ENCODE measurements at regions not wholly inside any gene's neighbourhood (a gene's known extent, or its start where the extent isn't known, plus 50 kb on each side); places are given as distances from the start of the nearest gene placed in this dataset.

DNA sequence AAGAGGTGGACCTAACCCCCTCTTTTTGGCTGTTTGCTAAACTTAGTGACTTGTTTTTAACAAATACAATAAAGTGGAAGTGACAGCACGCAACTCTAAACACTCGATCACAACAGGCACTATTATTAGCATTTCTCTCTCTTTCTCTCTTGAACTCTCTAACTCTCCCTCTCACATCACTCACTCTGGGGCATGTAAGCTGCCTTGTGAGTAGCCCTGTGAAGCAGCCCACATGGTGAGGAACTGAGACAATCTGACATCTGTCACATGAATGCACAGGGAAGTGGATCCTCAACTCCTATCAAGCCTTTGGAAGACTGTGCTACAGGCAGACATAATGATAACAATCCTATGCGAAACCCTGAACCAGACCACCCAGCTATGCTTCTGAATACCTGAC lies 609.0 kb upstream of the CNTN5 start:
- no CpG with 5 or more reads among the region's 3 CpGs for WGBS, 2 experiments (ENCODE audit: extremely low coverage in 2 of 2, insufficient read length in 1 of 2)

More for the DNA sequence above, 609.0 kb upstream of the CNTN5 start:
- ChIA-PET POLR2A (ENCODE audit: unreplicated experiment) (no interaction called here), CTCF (no interaction called here)
- Histone ChIP-seq H2AK9ac (replicated peaks; ENCODE audit: low read depth, low read length, poor library complexity) (no peak overlapping the region), H4K8ac (ENCODE audit: low read depth in 2 of 2, low read length in 2 of 2) (no peak overlapping the region), H2BK5ac (ENCODE audit: low read depth, low read length, poor library complexity, severe bottlenecking) (no peak overlapping the region), H2BK15ac (ENCODE audit: low read depth, low read length) (no peak overlapping the region), H2AFZ (replicated peaks; ENCODE audit: low read length, poor library complexity) (no peak overlapping the region), H3K9me3 (ENCODE audit: control insufficient read depth, insufficient read depth, low read length) (peaks cover 2% of the 10 kb centered on the region), H3K23ac (ENCODE audit: low read depth, low read length) (no peak overlapping the region), H3K27me3 (ENCODE audit: control insufficient read depth, insufficient read depth, low read length) (no peaks in the 10 kb centered on the region), H3K14ac (replicated peaks; ENCODE audit: low read depth, low read length) (no peak overlapping the region), H4K5ac (ENCODE audit: low read depth, low read length) (no peak overlapping the region), H3K79me1 (ENCODE audit: low read depth in 1 of 2, low read length in 2 of 2) (no peaks in the 10 kb centered on the region), H3K9ac (ENCODE audit: low read depth, low read length) (no peak overlapping the region), H3K4me1 (ENCODE audit: control insufficient read depth, insufficient read depth, low read length) (no peaks in the 10 kb centered on the region), H2AK5ac (ENCODE audit: low read depth, low read length) (no peak overlapping the region), H3K4me3 (ENCODE audit: insufficient read depth, low read depth, low read length) (no peak overlapping the region), H3K56ac (ENCODE audit: extremely low read depth, insufficient read depth, low read length) (no peak overlapping the region), H3K36me3 (ENCODE audit: control insufficient read depth, insufficient read depth, low read length) (no peaks in the 10 kb centered on the region), H3K27ac (ENCODE audit: insufficient read depth, low read length) (no peak overlapping the region), H3K4me2 (ENCODE audit: low read depth, low read length) (no peak overlapping the region), H2BK120ac (ENCODE audit: low read depth, low read length) (no peak overlapping the region), H3K9me1 (ENCODE audit: insufficient read depth, low read length) (no peaks in the 10 kb centered on the region), H2BK20ac (ENCODE audit: low read depth, low read length) (no peak overlapping the region), H3K4ac (ENCODE audit: low read depth, low read length) (no peak overlapping the region), H4K20me1 (ENCODE audit: insufficient read depth, low read length) (no peaks in the 10 kb centered on the region), H4K91ac (ENCODE audit: insufficient read depth, low read depth, low read length) (no peak overlapping the region), H3K18ac (ENCODE audit: low read depth, low read length) (no peak overlapping the region)
- DNase-seq (no peak), ATAC-seq (ENCODE audit: low read depth) (no peak)
- TF ChIP-seq RFX5 (IDR thresholded peaks at IDR 0.05; ENCODE audit: low read depth, low read length): no peak
- no peak for TF ChIP-seq NFE2L2 (IDR thresholded peaks at IDR 0.05; ENCODE audit: low read depth, low read length)
- no peak for TF ChIP-seq POLR2A (IDR thresholded peaks at IDR 0.05; ENCODE audit: low read depth, low read length)
- TF ChIP-seq, protein P1, sequence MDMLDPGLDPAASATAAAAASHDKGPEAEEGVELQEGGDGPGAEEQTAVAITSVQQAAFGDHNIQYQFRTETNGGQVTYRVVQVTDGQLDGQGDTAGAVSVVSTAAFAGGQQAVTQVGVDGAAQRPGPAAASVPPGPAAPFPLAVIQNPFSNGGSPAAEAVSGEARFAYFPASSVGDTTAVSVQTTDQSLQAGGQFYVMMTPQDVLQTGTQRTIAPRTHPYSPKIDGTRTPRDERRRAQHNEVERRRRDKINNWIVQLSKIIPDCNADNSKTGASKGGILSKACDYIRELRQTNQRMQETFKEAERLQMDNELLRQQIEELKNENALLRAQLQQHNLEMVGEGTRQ (IDR thresholded peaks at IDR 0.05; ENCODE audit: low read depth, low read length): no peak
- TF ChIP-seq MAFK (IDR thresholded peaks at IDR 0.05; ENCODE audit: low read depth, low read length): no peak
- intact Hi-C loops (cut with micrococcal nuclease) (no loop called here), in situ Hi-C loops (cut with MboI; ENCODE audit: low sequenced_read_pairs) (no loop called here), dilution Hi-C loops (cut with HindIII; ENCODE audit: low sequenced_read_pairs, unreplicated experiment) (no loop called here)
- no TSS peak for BruUV-seq (replicated peaks)

Data from IMR-90 (cell line).